Spinal cord (tissue), 9 donors: ENCODE measurements at regions not wholly inside any gene's neighbourhood (a gene's known extent, or its start where the extent isn't known, plus 50 kb on each side); places are given as distances from the start of the nearest gene placed in this dataset.

Experiments used
- DNase-seq, 6 donors: peaks; one replicate each; pipeline versions ENCODE4 v3.0.0 to v3.0.0-alpha.2; 2013 to 2015; ENCODE audit warnings: low spot score in 6 of 6, low read depth in 4 of 6
- H3K27ac ChIP-seq: one replicate; pipeline ENCODE4 v1.5.1; 2013; ENCODE audit warnings: low read depth, low read length, control low read depth
- H3K27me3 ChIP-seq: one replicate; pipeline ENCODE4 v1.6.1; 2013; ENCODE audit warnings: low read length; ENCODE audit not compliant: control insufficient read depth, insufficient read depth
- H3K36me3 ChIP-seq: one replicate; pipeline ENCODE4 v1.6.1; 2013; ENCODE audit warnings: low read length; ENCODE audit not compliant: control insufficient read depth, insufficient read depth
- H3K4me1 ChIP-seq: one replicate; pipeline ENCODE4 v1.6.1; 2013; ENCODE audit warnings: low read length; ENCODE audit not compliant: control insufficient read depth, insufficient read depth
- H3K4me3 ChIP-seq: one replicate; pipeline ENCODE4 v1.5.1; 2013; ENCODE audit warnings: low read depth, low read length, control low read depth
- H3K9me3 ChIP-seq: one replicate; pipeline ENCODE4 v1.6.1; 2013; ENCODE audit warnings: low read length; ENCODE audit not compliant: control insufficient read depth, insufficient read depth
- WGBS: methylation state at CpG from one replicate; pipeline ENCODE4 v1.1.5; 2013; ENCODE audit warnings: missing lambda C conversion rate; ENCODE audit not compliant: insufficient coverage; 5-methylcytosine and 5-hydroxymethylcytosine counted together
- donor health status: healthy.

DNA sequence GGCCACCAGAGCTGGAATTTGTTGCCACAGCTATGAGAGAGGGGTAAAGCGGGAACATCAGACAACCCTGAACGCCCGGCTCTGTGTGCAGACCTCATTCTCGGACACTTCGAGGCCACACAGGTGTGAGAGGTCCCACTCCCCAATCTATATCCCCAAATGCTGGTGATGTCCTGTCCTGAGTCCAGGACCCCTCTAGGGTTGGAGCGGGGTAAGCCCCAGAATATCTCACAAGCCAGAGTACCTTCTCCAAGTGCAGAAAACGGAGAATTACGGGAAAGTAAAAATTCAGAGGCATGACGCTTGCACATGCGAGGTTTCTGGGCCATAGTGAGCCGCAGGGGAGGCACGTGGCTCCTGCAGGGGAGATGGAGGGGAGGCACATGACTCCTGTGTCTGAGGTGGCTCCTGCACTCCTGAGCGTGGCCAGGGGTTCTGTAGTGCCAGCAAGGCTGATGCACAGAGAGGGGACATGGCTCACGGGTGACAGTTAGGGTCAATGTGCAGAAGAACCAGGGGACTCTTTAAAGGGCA lies 248.0 kb downstream of the RBFOX3 start:
- no peak for DNase-seq
- peaks cover 4% of the 10 kb centered on the region for H3K27me3 ChIP-seq
- H3K4me3 ChIP-seq, result no peak overlapping the region
- 83% methylated on average over 12 of the region's 14 CpGs for WGBS
- H3K36me3 ChIP-seq, result no peaks in the 10 kb centered on the region
- H3K9me3 ChIP-seq, result no peaks in the 10 kb centered on the region
- H3K4me1 ChIP-seq, result peaks cover 53% of the 10 kb centered on the region
- no peak overlapping the region for H3K27ac ChIP-seq

DNA sequence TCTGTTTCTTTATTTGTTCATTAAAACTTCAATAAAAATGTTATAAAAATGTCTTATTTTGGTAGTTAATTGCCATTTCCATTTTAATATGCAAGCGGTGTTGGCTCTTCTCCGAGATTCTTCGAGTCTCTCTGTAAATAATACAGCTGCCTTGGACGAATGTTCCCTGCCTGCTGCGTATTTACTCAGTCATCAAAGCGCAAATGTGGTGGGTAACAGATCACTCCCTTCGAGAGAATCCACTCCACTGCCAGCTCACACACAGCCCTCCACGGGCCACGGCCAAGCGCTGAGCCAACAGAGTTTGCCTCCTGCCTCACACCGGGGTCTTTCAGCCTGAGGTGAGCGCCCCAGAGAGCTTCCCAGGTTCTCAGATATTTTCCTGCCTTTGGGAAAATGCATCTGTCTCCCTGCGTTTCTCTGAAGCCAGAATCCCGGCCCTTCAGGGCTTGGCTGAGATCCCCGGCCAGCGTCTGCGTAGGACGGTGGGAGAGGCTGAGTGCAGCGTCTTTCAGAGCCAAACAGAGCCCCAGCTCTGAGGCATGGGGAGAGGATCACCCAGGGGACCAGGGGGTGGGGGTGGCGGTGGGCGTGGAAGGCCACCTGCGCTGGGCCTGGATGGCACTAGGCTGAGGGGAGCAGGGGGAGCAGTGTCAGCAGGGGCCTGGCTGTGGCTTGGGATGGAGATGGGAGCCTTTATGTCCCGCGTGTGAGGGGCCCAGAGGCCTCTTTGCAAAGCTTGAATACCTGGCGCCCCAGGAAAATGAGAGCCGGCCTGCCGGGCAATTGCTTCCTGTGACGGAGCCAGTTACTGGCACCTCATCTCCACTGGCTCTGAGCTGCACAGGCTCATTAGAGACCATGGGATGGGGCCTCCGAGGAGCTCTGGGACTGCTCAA lies 248.7 kb downstream of the RBFOX3 start:
- Histone ChIP-seq H3K4me1 (peaks cover 53% of the 10 kb centered on the region), H3K4me3 (no peak overlapping the region), H3K9me3 (no peaks in the 10 kb centered on the region), H3K27me3 (peaks cover 4% of the 10 kb centered on the region), H3K27ac (no peak overlapping the region), H3K36me3 (no peaks in the 10 kb centered on the region)
- DNase-seq, result peak in 4 of 6 donors; percentile 40 to 94 (median 56)
- WGBS, result 22% methylated on average over 28 of the region's 29 CpGs

- H3K9me3 ChIP-seq, result no peaks in the 10 kb centered on the region
- DNase-seq, result no peak
- peaks cover 3% of the 10 kb centered on the region for H3K36me3 ChIP-seq
- peaks cover 46% of the 10 kb centered on the region for H3K4me1 ChIP-seq
- 58% methylated on average over 11 of the region's 12 CpGs for WGBS
- H3K4me3 ChIP-seq, result no peak overlapping the region
- no peak overlapping the region for H3K27ac ChIP-seq
- peaks cover 2% of the 10 kb centered on the region for H3K27me3 ChIP-seq
Observed at GRCh38 chr17:79361221-79361734, 249.6 kb downstream of the RBFOX3 start.

DNA sequence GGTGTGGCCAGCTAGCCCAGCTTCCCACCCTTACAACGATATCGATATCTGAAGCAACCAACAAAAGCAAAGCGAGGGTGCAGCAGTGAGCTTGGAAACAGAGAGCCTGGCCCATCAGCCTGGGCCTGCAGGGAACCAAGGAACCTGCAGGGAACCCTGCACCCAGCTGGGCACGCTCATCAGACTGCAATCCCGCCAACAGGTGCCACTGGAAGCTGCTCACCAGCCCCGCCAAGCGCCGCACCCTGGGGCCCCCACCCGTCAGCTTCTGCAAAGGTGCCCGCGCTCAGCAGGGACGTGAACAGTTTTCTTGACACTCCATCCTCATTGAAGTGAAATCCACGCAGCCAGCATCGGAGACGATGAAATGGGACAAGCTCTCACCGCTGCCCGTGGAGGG lies 250.7 kb downstream of the RBFOX3 start:
- peaks cover 40% of the 10 kb centered on the region for H3K4me1 ChIP-seq
- H3K27me3 ChIP-seq, result no peaks in the 10 kb centered on the region
- H3K9me3 ChIP-seq, result no peaks in the 10 kb centered on the region
- no peak overlapping the region for H3K27ac ChIP-seq
- H3K4me3 ChIP-seq, result no peak overlapping the region
- no peak for DNase-seq
- peaks cover 3% of the 10 kb centered on the region for H3K36me3 ChIP-seq
- WGBS, result 87% methylated on average over 16 of the region's 17 CpGs

DNA sequence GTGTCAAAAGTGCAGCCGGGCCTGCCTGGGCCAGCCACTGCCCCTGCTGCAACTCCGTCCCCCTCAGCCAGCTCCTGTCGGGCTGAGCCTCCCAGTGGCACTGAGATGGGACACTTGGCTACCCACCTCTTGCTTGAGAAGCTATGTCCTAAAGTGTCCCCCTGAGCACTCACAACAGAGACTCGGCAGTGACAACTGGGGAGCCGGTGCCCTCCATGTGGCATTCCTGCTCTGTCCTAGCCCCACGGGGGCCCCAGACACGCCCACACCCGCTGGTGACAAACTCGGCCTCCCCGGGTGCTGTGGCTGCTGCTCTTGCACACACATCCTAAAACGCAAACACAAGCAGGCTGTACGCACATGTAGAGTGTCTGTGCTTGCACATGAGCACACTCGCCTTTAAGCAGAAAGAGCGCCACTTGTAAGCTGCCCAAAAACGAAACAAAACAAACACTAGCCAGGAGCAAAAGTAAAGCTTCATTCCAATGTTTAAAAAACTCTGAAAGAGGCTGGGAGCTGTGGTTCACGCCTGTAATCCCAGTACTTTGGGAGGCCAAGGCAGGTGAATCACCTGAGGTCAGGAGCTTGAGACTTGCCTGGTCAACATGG lies 253.9 kb downstream of the RBFOX3 start:
- Histone ChIP-seq H3K4me1 (peaks cover 33% of the 10 kb centered on the region), H3K9me3 (no peaks in the 10 kb centered on the region), H3K4me3 (no peak overlapping the region), H3K27me3 (peaks cover 5% of the 10 kb centered on the region), H3K36me3 (peaks cover 3% of the 10 kb centered on the region), H3K27ac (no peak overlapping the region)
- WGBS, result 86% methylated on average over 14 of the region's 16 CpGs
- no peak for DNase-seq

DNA sequence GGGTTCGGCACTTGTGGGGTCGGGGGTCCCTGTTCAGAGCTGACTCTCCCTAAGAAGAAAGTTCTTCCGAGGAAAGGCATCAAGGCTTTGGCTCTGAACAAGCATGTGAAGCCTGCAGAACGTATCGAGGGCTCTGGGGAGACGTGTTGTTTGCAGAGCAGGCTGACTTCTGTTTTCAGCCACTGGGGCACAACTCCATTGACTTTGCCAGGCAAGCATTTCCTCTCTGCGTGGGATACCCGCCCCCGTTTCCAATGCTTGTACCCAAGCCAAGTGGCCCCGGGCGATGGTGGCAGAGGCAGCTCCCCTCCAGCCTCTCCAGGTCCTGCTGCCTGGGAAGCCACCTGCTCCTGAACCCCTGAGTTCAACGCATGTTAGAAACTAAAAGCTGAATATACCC lies 255.7 kb downstream of the RBFOX3 start:
- no peaks in the 10 kb centered on the region for H3K9me3 ChIP-seq
- DNase-seq, result peak in 1 of 6 donors; percentile 75
- H3K4me3 ChIP-seq, result no peak overlapping the region
- no peak overlapping the region for H3K27ac ChIP-seq
- H3K36me3 ChIP-seq, result peaks cover 3% of the 10 kb centered on the region
- peaks cover 23% of the 10 kb centered on the region for H3K4me1 ChIP-seq
- 41% methylated on average over 12 of the region's 12 CpGs for WGBS
- peaks cover 5% of the 10 kb centered on the region for H3K27me3 ChIP-seq

DNA sequence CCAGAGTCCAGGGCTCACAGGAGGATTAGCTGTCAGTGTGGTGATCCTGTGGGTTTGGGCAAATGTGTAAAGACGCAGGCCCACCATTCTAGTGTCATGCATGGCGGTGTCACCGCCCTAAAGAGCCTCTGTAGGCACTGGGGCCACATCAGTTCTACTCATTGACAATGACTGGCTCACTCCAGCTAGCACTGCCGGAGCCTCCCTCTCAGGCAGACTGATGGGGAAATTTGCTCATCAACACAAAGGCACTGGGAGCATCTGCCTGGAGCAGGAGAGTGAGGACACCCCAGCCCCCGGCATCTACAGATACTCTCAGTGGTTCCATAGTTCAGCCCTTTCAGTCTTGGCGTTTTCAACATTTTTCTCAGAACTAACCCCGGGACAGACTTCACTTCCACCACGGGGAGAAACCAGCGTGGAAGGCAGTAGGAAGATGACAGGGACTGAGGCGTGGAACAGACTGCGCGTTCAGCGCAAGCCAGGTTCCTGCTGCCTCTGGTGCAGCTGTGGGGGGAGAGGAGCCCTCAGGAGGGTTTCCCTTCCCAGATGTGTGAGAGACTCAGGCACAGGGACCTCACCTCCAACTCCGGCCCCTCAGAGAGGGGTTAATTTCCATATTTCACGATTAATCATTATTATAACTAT lies 256.6 kb downstream of the RBFOX3 start:
- no peaks in the 10 kb centered on the region for H3K9me3 ChIP-seq
- DNase-seq, result no peak
- H3K4me3 ChIP-seq, result no peak overlapping the region
- peaks cover 22% of the 10 kb centered on the region for H3K4me1 ChIP-seq
- H3K27me3 ChIP-seq, result peaks cover 5% of the 10 kb centered on the region
- H3K27ac ChIP-seq, result no peak overlapping the region
- H3K36me3 ChIP-seq, result peaks cover 3% of the 10 kb centered on the region
- WGBS, result 80% methylated on average over 8 of the region's 15 CpGs

DNA sequence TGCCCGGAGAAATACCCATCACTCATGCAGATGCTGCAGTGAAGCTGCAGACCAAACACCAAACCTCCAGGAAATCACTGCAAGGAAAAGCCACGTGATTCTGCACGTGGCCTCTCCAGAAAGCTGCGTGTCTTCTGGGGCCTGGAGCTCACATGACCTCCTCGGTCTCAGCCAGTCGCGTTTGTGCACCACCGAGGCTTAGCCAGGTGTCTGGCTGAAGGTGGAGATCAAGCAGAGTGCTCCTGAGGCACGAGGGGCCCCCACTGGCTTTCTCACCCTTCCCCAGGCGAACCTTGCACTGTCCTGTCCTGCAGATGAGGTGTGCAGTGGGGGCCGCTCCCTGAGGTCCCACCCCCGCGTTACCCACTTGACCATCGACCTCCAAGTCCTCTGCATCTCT lies 257.3 kb downstream of the RBFOX3 start:
- no peaks in the 10 kb centered on the region for H3K9me3 ChIP-seq
- WGBS, result 78% methylated on average over 8 of the region's 14 CpGs
- H3K36me3 ChIP-seq, result peaks cover 3% of the 10 kb centered on the region
- DNase-seq, result no peak
- H3K4me3 ChIP-seq, result no peak overlapping the region
- peaks cover 5% of the 10 kb centered on the region for H3K27me3 ChIP-seq
- peaks cover 22% of the 10 kb centered on the region for H3K4me1 ChIP-seq
- no peak overlapping the region for H3K27ac ChIP-seq

DNA sequence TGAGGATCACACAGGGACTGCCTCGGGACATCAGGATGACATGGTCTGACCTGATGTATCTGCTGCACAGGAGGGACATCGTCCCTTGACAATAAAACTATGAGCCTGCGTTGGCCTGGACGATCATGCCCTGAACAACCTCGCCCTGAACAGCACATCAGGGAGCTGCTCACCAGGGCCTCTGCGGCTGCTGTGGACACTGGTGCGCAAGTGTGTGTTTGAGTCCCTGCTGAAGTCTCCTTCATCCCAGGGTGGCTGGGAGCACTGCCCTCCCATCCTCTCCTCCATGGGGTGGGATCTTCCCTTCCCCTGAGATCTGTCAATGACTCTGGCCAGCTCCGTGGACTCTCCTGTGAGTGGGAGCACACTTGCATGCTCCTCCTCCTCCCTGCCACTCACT lies 257.8 kb downstream of the RBFOX3 start:
- H3K36me3 ChIP-seq, result peaks cover 3% of the 10 kb centered on the region
- 90% methylated on average over 8 of the region's 8 CpGs for WGBS
- H3K9me3 ChIP-seq, result no peaks in the 10 kb centered on the region
- H3K27me3 ChIP-seq, result peaks cover 5% of the 10 kb centered on the region
- H3K27ac ChIP-seq, result no peak overlapping the region
- H3K4me3 ChIP-seq, result no peak overlapping the region
- peaks cover 22% of the 10 kb centered on the region for H3K4me1 ChIP-seq
- no peak for DNase-seq
